ENCODE measurements at regions not wholly inside any gene's neighbourhood (a gene's known extent, or its start where the extent isn't known, plus 50 kb on each side); places are given as distances from the start of the nearest gene placed in this dataset.

- Histone ChIP-seq H3K4me2 (ENCODE audit: extremely low read depth, insufficient read depth, low read length) (no peak overlapping the region), H3K9ac (ENCODE audit: insufficient read depth, low read length) (no peak overlapping the region), H3K4me3 (replicated peaks in 1 of 4; ENCODE audit: control extremely low read depth in 1 of 4, insufficient read depth in 1 of 4, low read depth in 3 of 4, low read length in 4 of 4) (no peak overlapping the region), H3K36me3 (ENCODE audit: control insufficient read depth, insufficient read depth, low read length) (no peaks in the 10 kb centered on the region), H3K79me2 (ENCODE audit: control insufficient read depth, insufficient read depth, low read length) (no peaks in the 10 kb centered on the region), H3K9me3 (ENCODE audit: control insufficient read depth, insufficient read depth, low read depth, low read length) (no peaks in the 10 kb centered on the region), H4K20me1 (ENCODE audit: control insufficient read depth, extremely low read depth, insufficient read depth, low read length) (no peaks in the 10 kb centered on the region), H3K27ac (ENCODE audit: insufficient read depth, low read length) (no peak overlapping the region), H2AFZ (ENCODE audit: low read length) (no peak overlapping the region), H3K27me3 (ENCODE audit: control insufficient read depth, insufficient read depth, low read length) (no peaks in the 10 kb centered on the region), H3K4me1 (ENCODE audit: control insufficient read depth, extremely low read depth, insufficient read depth, low read length) (no peaks in the 10 kb centered on the region)
- TF ChIP-seq EZH2 (IDR thresholded peaks at IDR 0.05; ENCODE audit: low read length, missing control alignments), result no peak
- TF ChIP-seq, protein P1, sequence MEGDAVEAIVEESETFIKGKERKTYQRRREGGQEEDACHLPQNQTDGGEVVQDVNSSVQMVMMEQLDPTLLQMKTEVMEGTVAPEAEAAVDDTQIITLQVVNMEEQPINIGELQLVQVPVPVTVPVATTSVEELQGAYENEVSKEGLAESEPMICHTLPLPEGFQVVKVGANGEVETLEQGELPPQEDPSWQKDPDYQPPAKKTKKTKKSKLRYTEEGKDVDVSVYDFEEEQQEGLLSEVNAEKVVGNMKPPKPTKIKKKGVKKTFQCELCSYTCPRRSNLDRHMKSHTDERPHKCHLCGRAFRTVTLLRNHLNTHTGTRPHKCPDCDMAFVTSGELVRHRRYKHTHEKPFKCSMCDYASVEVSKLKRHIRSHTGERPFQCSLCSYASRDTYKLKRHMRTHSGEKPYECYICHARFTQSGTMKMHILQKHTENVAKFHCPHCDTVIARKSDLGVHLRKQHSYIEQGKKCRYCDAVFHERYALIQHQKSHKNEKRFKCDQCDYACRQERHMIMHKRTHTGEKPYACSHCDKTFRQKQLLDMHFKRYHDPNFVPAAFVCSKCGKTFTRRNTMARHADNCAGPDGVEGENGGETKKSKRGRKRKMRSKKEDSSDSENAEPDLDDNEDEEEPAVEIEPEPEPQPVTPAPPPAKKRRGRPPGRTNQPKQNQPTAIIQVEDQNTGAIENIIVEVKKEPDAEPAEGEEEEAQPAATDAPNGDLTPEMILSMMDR (conservative IDR thresholded peaks at IDR 0.05 in 1 of 2, IDR thresholded peaks at IDR 0.05 in 1 of 2; ENCODE audit: low read depth in 1 of 2, low read length in 2 of 2), result no peak
- DNase-seq (ENCODE audit: low read depth in 2 of 2), result no peak
Observed at GRCh38 chr14:53237488-53237887, 84.4 kb upstream of the DDHD1 start.

DNA sequence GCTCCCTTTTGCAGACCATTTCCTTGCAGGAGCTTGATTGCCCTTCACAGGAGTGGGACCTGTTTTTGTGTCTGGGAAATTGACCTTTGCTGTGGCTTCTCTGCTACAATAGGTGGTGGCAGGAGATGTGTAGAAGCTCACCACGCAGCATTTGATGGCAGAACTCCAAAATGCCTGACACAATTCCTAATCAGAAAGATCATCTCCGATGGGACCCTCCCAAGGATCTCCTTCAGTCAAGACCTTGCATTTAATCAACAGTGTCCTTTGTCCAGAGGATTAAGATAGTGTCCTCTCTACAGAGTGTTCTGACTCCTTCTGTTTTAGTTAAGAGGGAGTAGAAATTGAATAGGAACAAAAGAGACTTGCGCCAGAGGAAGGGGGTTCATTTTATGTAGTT, 83.6 kb upstream of the DDHD1 start:
- Histone ChIP-seq H3K36me3 (ENCODE audit: control insufficient read depth, insufficient read depth, low read length) (no peaks in the 10 kb centered on the region), H3K9me3 (ENCODE audit: control insufficient read depth, insufficient read depth, low read depth, low read length) (no peaks in the 10 kb centered on the region), H3K27me3 (ENCODE audit: control insufficient read depth, insufficient read depth, low read length) (no peaks in the 10 kb centered on the region), H3K4me1 (ENCODE audit: control insufficient read depth, extremely low read depth, insufficient read depth, low read length) (no peaks in the 10 kb centered on the region), H4K20me1 (ENCODE audit: control insufficient read depth, extremely low read depth, insufficient read depth, low read length) (no peaks in the 10 kb centered on the region), H3K4me3 (replicated peaks in 1 of 4; ENCODE audit: control extremely low read depth in 1 of 4, insufficient read depth in 1 of 4, low read depth in 3 of 4, low read length in 4 of 4) (no peak overlapping the region), H3K4me2 (ENCODE audit: extremely low read depth, insufficient read depth, low read length) (no peak overlapping the region), H3K9ac (ENCODE audit: insufficient read depth, low read length) (no peak overlapping the region), H3K27ac (ENCODE audit: insufficient read depth, low read length) (no peak overlapping the region), H2AFZ (ENCODE audit: low read length) (no peak overlapping the region), H3K79me2 (ENCODE audit: control insufficient read depth, insufficient read depth, low read length) (no peaks in the 10 kb centered on the region)
- no peak for DNase-seq (ENCODE audit: low read depth in 2 of 2)
- TF ChIP-seq, protein P1 (conservative IDR thresholded peaks at IDR 0.05 in 1 of 2, IDR thresholded peaks at IDR 0.05 in 1 of 2; ENCODE audit: low read depth in 1 of 2, low read length in 2 of 2), result no peak
- TF ChIP-seq EZH2 (IDR thresholded peaks at IDR 0.05; ENCODE audit: low read length, missing control alignments), result no peak

GRCh38 chr14:53231171-53231570, 78.0 kb upstream of the DDHD1 start:
- H3K27me3 ChIP-seq (ENCODE audit: control insufficient read depth, insufficient read depth, low read length), result no peaks in the 10 kb centered on the region
- no peaks in the 10 kb centered on the region for H3K36me3 ChIP-seq (ENCODE audit: control insufficient read depth, insufficient read depth, low read length)
- no peak overlapping the region for H3K9ac ChIP-seq (ENCODE audit: insufficient read depth, low read length)
- no peak overlapping the region for H3K27ac ChIP-seq (ENCODE audit: insufficient read depth, low read length)
- H3K79me2 ChIP-seq (ENCODE audit: control insufficient read depth, insufficient read depth, low read length), result no peaks in the 10 kb centered on the region
- no peak overlapping the region for H3K4me2 ChIP-seq (ENCODE audit: extremely low read depth, insufficient read depth, low read length)
- H3K4me3 ChIP-seq (replicated peaks in 1 of 4; ENCODE audit: control extremely low read depth in 1 of 4, insufficient read depth in 1 of 4, low read depth in 3 of 4, low read length in 4 of 4), result no peak overlapping the region
- H3K9me3 ChIP-seq (ENCODE audit: control insufficient read depth, insufficient read depth, low read depth, low read length), result no peaks in the 10 kb centered on the region
- DNase-seq (ENCODE audit: low read depth in 2 of 2), result no peak
- no peaks in the 10 kb centered on the region for H3K4me1 ChIP-seq (ENCODE audit: control insufficient read depth, extremely low read depth, insufficient read depth, low read length)
- no peak overlapping the region for H2AFZ ChIP-seq (ENCODE audit: low read length)
- no peaks in the 10 kb centered on the region for H4K20me1 ChIP-seq (ENCODE audit: control insufficient read depth, extremely low read depth, insufficient read depth, low read length)
- TF ChIP-seq, protein P1 (conservative IDR thresholded peaks at IDR 0.05 in 1 of 2, IDR thresholded peaks at IDR 0.05 in 1 of 2; ENCODE audit: low read depth in 1 of 2, low read length in 2 of 2), result no peak
- TF ChIP-seq EZH2 (IDR thresholded peaks at IDR 0.05; ENCODE audit: low read length, missing control alignments), result no peak

All from fibroblast of lung (primary cell).